HG03460 (cell line): ENCODE measurements at regions not wholly inside any gene's neighbourhood (a gene's known extent, or its start where the extent isn't known, plus 50 kb on each side); places are given as distances from the start of the nearest gene placed in this dataset.

Experiments
- ATAC-seq: cut with Tn5 transposase; IDR thresholded peaks from one replicate; pipeline ENCODE4 v1.9.1; 2021; ENCODE audit not compliant: unreplicated experiment

DNA sequence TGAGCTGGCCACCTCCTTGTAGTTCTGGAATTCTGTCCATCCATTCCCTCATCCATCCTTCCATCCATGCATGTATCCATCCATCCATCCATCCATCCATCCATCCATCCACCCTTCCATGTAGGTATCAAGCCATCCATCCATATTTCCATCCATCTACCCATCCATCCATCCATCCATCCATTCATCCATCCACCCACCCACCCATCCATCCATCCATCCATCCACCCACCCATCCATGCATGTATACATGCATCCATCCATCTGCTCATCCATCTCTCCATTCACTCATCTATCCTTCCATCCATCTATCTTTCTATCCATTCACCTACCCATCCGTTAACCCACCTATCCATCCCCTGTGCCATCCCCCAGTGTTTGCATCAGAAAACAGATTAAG is 153.6 kb upstream of the STX18 start:
- ATAC-seq, result no peak

- ATAC-seq, result no peak
Observed at GRCh38 chr4:4694827-4695226, 153.0 kb upstream of the STX18 start.

- no peak for ATAC-seq
Observed at GRCh38 chr4:4694296-4694772, 152.5 kb upstream of the STX18 start.

- ATAC-seq, result no peak
Observed at GRCh38 chr4:4693755-4694295, 152.0 kb upstream of the STX18 start.

GRCh38 chr4:4693258-4693657 is 151.4 kb upstream of the STX18 start:
- ATAC-seq, result peak; percentile 61

- ATAC-seq, result no peak
Observed at GRCh38 chr4:4690854-4691253, 149.0 kb upstream of the STX18 start.

DNA sequence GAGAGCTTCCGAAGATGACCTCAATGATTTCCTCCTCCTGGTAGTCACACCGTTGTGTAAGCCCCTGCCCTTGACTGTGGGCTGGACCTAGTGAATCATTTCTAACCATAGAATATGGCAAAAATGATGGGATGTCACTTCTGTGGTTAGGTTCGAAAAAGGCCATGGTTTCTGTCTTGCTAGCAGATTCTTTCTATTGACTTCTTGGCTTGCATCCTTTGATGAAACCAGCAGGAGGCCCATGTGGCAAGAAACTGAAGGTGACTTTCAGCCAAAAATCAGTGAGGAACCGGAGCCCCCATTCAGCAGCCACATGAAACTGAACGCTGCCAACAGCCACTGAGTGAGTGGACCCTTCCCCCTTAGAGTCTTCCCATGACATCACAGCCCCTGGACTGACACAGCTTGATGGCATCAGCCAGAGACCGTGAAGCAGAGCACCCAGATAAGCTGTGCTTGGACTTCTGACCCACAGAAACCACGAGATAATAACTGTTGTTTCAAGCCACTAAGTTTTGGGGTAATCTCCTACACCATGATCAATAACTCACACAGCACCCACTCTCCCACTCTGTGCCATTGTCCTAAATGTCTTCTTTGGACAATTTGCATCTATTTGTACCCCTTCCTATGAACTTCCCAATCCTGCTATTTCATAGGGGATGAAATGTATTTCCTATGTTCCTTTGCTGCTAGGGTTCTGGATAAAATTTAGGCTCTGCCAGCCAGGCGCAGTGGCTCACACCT is 148.0 kb upstream of the STX18 start:
- ATAC-seq, result peak; percentile 76

GRCh38 chr4:4687935-4688727 is 146.3 kb upstream of the STX18 start:
- ATAC-seq, result no peak

DNA sequence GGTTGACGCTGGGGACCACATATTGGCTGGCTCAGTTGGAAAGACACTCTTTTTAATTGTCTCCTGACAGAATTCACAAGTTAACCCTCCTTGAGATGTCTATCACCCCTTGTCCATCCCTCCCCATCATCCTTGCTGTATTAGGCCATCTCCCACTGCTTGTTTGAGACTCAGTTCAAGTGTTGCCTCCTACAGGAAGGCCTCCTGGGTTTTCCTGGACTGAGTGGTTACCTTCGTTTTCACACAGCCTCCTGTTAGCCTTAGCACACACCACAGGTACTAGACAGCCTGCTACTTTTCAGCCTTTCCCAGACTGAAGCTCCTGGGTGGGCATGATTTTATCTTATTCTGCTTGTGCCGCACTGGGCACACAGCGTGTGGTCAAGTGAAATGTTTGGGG is 145.3 kb upstream of the STX18 start:
- ATAC-seq, result no peak

DNA sequence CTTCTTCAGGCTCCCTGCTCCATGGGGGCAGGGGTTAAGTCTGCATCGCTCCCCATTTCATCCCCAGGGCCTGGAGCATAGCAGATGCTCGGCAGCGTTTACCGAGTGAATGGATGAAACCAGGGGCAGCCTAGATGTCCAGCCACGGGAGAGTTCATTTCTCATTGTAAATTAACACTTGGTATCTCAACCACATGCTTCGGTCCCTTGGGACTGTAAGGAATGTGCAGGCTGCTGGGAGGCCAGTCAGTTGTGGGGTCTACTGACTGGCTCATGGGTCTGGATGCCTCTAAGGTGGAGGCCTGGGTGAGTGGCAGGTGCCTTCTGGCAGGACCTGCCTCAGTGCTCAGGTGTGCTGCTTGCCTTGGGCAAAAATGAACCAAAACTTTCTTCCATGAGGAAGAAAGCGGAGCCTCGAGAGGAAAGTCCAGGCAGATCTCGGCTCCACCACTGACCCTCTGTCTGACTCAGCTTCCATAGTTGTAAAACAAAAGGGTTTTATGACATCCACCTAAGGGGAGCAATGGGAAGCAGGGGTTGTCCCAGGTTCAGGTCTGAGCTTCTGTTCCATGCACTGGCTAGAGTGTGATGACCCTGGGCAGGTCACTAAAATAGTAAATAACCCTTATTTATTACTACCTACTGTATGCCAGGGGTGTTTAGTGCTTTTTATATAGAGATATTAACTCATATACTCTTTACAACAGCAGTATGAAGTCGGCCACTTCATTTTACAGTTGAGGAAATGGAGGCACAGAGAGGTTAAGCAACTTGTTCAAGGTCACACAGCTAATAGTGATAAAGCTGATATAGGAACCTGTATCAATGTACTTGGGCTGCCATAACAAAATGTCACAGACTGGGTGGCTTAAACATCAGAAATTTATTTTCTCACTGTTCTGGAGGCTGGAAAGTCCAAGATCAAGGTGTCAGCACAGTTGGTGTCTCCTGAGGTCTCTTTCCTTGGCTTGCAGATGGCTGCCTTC is 144.3 kb upstream of the STX18 start:
- ATAC-seq, result no peak

DNA sequence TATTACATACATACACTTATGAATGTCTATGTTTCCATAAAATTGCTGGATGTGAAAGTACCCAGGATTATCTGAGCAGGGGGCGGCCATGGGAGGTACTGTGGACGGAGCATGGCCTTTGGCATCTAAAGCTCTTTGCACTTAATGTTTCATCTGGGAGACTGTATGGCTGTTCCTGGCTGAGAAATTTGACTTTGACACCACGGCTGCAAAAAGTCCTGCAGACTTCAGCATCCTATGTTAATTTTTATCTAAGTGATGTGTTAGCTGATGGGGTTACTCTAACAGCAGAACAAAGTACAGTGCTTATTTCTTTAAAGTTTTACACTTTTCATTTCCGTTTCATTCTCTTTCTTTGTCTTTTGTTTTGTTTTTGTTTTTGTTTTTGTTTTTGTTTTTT is 139.8 kb upstream of the STX18 start:
- ATAC-seq, result no peak

- ATAC-seq, result no peak
Observed at GRCh38 chr4:4680758-4681157, 138.9 kb upstream of the STX18 start.

GRCh38 chr4:4680243-4680642 is 138.4 kb upstream of the STX18 start:
- ATAC-seq, result no peak

- no peak for ATAC-seq
Observed at GRCh38 chr4:4677556-4678522, 136.0 kb upstream of the STX18 start.

- ATAC-seq, result no peak
Observed at GRCh38 chr4:4675641-4676040, 133.8 kb upstream of the STX18 start.

DNA sequence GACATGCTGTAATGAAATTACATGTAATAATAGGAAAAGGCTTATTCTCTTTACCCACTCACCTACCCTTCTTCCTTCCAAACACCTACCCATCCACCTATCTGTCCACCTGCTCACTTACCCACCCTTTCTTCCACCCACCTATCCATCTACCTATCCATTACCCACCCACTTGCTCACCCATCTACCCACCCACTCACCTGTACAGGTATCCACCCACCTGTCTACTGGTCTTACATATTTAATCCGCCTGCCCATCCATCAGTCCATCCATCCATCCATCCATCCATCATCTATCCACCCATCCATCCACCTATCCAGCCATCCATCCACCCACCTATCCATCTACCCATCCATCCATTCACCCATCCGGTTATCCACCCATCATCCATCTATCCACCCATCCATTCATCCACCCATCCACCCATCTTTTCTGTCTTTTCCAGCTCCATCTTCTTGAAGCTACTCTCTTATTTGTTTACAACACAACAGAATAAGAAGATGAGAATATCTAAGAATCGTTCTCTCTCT is 133.3 kb upstream of the STX18 start:
- ATAC-seq, result no peak

DNA sequence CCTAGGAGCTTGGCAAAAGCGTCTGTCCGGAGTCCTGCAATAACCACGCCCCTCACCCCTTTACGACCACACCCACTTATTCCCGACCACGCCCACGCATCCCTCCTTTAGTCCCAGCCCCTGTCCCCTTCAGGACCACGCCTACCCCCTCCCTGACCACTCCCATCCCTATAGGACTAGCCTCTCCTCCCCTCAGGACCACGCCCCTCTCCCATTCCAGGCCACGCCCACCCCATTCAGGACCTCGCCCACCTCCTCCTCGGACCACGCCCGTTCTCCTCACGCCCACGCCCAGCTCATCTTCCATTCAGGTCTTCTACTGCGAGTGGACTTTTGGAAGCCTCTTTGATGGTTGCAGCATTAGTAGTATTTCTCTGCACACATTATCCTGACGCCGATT is 131.2 kb upstream of the STX18 start:
- ATAC-seq, result no peak

DNA sequence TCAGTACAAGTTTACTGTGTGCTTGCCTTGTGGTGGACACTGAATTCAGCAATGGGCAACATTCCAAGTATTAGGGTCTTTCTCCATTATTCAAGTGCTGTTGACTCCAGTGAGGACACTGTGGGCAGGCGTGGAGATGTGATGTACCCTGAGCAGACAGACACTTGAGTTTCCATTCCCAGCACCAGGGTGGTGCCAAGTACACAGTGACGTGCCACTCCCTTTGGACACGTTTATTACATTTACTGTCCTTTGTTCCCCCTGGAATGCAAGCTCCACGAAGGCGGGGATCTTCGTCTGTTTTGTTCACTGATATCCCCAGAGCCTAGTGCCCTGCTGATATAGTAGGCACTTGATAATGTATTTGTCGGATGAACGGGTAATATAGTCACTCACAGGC is 130.6 kb upstream of the STX18 start:
- ATAC-seq, result no peak

- no peak for ATAC-seq
Observed at GRCh38 chr4:4671774-4672349, 130.0 kb upstream of the STX18 start.
